NB4 (cell line): ENCODE measurements at regions not wholly inside any gene's neighbourhood (a gene's known extent, or its start where the extent isn't known, plus 50 kb on each side); places are given as distances from the start of the nearest gene placed in this dataset.
A peak's percentile ranks its signal among the peaks of the same experiment; 100 is the strongest.

ENCODE experiments used
- DNase-seq: peaks from one replicate; pipeline ENCODE4 v3.0.0; 2010; ENCODE audit warnings: low read depth
- H3K4me3 ChIP-seq: one replicate; pipeline ENCODE4 v1.5.1; 2011; ENCODE audit warnings: mild to moderate bottlenecking, low read depth, low read length, moderate library complexity
- CTCF ChIP-seq: IDR thresholded peaks from one replicate; pipeline ENCODE4 v1.5.1; 2012; ENCODE audit warnings: low read depth, low read length
- MYC ChIP-seq: IDR thresholded peaks from 2 replicates; pipeline ENCODE4 v1.6.1; 2011; ENCODE audit warnings: low read depth, low read length
- POLR2A ChIP-seq: IDR thresholded peaks from 2 replicates; pipeline ENCODE4 v1.6.1; 2011; ENCODE audit warnings: mild to moderate bottlenecking; ENCODE audit not compliant: insufficient read length; ENCODE audit errors: extremely low read depth
- TF ChIP-seq, protein P1 (sequence below): IDR thresholded peaks from 2 replicates; pipeline ENCODE4 v1.6.1; 2011; ENCODE audit warnings: low read depth, low read length

DNA sequence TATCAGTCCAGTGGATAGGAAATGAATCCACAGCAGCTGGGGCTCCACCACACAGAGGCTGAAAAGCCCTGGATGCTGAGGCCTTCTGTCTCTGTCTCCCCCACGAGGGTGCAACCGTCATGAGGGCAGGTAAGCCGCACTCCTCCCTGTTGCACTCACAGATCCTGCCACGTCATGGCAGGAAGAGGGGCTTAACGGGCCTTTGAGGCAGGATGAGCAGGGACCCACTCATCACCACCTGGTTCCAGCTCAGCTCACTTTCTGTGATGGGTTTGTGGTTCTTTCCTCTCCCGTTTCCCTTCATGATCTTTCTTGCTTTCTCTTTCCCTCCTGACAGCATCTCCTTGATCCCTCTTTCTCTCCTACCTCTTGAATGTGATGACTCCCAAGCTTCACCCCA lies 575.2 kb downstream of the CCDC171 start:
- no peak for DNase-seq
- H3K4me3 ChIP-seq: no peak overlapping the region
- TF ChIP-seq CTCF: no peak
- no peak for TF ChIP-seq POLR2A
- TF ChIP-seq, protein P1, sequence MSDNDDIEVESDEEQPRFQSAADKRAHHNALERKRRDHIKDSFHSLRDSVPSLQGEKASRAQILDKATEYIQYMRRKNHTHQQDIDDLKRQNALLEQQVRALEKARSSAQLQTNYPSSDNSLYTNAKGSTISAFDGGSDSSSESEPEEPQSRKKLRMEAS: no peak
- no peak for TF ChIP-seq MYC

GRCh38 chr9:16131264-16131663 lies 578.4 kb downstream of the CCDC171 start:
- TF ChIP-seq POLR2A: no peak
- TF ChIP-seq CTCF: peak; percentile 12
- TF ChIP-seq, protein P1: no peak
- TF ChIP-seq MYC: no peak
- no peak overlapping the region for H3K4me3 ChIP-seq
- peak; percentile 45 for DNase-seq

DNA sequence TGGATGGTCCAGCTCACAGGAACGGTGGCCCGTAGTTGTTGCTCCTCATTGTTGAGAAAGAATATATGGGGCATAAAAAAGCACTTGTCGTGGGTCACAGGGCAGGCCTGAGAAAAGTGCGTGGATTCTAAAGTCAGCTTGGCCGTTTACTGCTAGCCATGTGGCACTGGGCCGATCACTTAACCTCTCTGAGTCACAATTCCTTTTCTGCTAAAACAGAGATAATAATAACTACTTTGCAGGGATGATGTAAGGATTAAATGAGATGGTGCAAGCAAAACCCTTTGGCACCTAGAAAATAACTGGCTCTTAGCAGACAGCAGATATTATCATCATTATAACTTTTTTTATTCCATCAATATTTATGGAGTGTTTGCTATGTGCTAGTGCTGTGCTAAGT lies 579.7 kb downstream of the CCDC171 start:
- TF ChIP-seq CTCF (no peak), POLR2A (no peak), MYC (no peak)
- TF ChIP-seq, protein P1: no peak
- no peak overlapping the region for H3K4me3 ChIP-seq
- no peak for DNase-seq

DNA sequence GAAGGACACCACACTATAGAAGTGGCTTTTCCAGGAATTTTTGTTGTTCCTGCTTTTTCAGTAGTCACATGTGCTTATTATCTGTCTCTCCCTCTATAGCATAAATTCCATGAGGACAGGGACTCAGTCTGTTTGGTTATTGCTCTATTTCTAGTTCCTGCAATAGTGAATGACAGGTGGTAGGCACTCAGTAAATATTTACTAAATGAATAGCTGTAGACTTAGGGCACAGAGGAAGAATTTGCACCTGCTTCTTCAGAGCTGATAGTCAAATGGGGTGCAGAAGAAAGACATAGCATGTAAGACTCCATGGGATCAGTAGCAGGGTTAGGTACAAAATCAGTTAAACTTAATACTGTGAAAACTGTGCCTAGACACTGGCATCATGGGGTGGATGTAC lies 580.2 kb downstream of the CCDC171 start:
- no peak for DNase-seq
- H3K4me3 ChIP-seq: no peak overlapping the region
- no peak for TF ChIP-seq MYC
- no peak for TF ChIP-seq CTCF
- TF ChIP-seq POLR2A: no peak
- TF ChIP-seq, protein P1: no peak

DNA sequence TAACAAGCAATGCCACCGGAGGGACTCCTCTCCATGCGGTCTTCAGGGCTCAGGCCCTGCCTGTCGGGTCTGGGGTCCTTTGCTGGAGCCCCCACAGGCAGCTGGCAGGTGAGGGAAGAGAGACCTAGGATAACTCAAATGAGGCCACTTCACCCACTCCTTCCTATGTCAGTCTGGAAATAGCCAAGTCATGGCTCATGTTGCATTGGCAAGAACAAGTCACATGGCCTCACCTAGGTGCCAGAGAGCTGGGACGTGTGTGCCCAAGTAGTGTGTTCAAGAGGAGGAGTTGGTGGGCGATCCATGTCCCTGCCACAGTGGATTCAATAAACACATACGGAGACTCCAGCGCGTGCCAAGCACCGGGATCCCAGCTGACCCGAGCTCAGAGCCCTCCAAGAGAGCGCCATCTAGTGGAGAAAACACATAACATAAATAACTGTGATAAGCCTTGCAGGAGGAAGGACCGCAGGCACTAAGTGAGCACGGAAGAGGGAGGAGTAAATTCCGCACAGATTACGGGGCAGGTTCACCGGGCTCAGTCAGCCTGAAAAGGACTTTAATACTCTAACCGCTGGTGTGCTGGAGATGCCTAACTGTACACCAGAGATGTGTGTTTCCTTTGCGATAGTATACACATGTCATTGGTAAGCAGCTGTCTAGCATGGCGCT lies 580.8 kb downstream of the CCDC171 start:
- H3K4me3 ChIP-seq: no peak overlapping the region
- peak; percentile 82 for DNase-seq
- TF ChIP-seq, protein P1: peak; percentile 77
- TF ChIP-seq CTCF: peak; percentile 79
- no peak for TF ChIP-seq POLR2A
- TF ChIP-seq MYC: no peak

GRCh38 chr9:16134351-16134750 lies 581.5 kb downstream of the CCDC171 start:
- TF ChIP-seq CTCF: no peak
- TF ChIP-seq MYC: no peak
- TF ChIP-seq POLR2A: no peak
- TF ChIP-seq, protein P1: no peak
- DNase-seq: no peak
- H3K4me3 ChIP-seq: no peak overlapping the region
